AG08395 (cell line): ENCODE measurements at regions not wholly inside any gene's neighbourhood (a gene's known extent, or its start where the extent isn't known, plus 50 kb on each side); places are given as distances from the start of the nearest gene placed in this dataset.

Experiments used
- DNase-seq: peaks from one replicate; pipeline ENCODE4 v3.0.0; 2012; ENCODE audit warnings: mixed read lengths, low spot score

GRCh38 chr20:21033817-21034216, 72.3 kb downstream of the LINC00237 start:
- no peak for DNase-seq

GRCh38 chr20:21031666-21032065, 74.5 kb downstream of the LINC00237 start:
- no peak for DNase-seq

GRCh38 chr20:21029341-21029740, 76.8 kb downstream of the LINC00237 start:
- no peak for DNase-seq

GRCh38 chr20:21028921-21029320, 77.2 kb downstream of the LINC00237 start:
- no peak for DNase-seq

- DNase-seq, result no peak
Observed at GRCh38 chr20:21028436-21028835, 77.7 kb downstream of the LINC00237 start.

GRCh38 chr20:21027569-21027968, 78.6 kb downstream of the LINC00237 start:
- DNase-seq, result no peak

- DNase-seq, result no peak
Observed at GRCh38 chr20:21026951-21027350, 79.2 kb downstream of the LINC00237 start.

GRCh38 chr20:21024420-21024819, 81.7 kb downstream of the LINC00237 start:
- DNase-seq, result no peak

GRCh38 chr20:21022925-21023324, 83.2 kb downstream of the LINC00237 start:
- no peak for DNase-seq

- no peak for DNase-seq
Observed at GRCh38 chr20:21021472-21021790, 84.7 kb downstream of the LINC00237 start.

- no peak for DNase-seq
Observed at GRCh38 chr20:21020659-21021471, 85.3 kb downstream of the LINC00237 start.

- no peak for DNase-seq
Observed at GRCh38 chr20:21019814-21020658, 86.1 kb downstream of the LINC00237 start.

- no peak for DNase-seq
Observed at GRCh38 chr20:21019468-21019813, 86.7 kb downstream of the LINC00237 start.

GRCh38 chr20:21018576-21018975, 87.6 kb downstream of the LINC00237 start:
- no peak for DNase-seq

- no peak for DNase-seq
Observed at GRCh38 chr20:21017528-21018085, 88.6 kb downstream of the LINC00237 start.

GRCh38 chr20:21016751-21017150, 89.4 kb downstream of the LINC00237 start:
- no peak for DNase-seq

GRCh38 chr20:21014528-21014927, 91.6 kb downstream of the LINC00237 start:
- no peak for DNase-seq

GRCh38 chr20:21008951-21009350, 97.2 kb downstream of the LINC00237 start:
- no peak for DNase-seq

- no peak for DNase-seq
Observed at GRCh38 chr20:21006611-21007010, 99.5 kb downstream of the LINC00237 start.

- DNase-seq, result no peak
Observed at GRCh38 chr20:21004386-21005076, 101.6 kb downstream of the LINC00237 start.

- no peak for DNase-seq
Observed at GRCh38 chr20:21003902-21004301, 102.3 kb downstream of the LINC00237 start.

GRCh38 chr20:21002486-21002885, 103.7 kb downstream of the LINC00237 start:
- DNase-seq, result no peak

- DNase-seq, result no peak
Observed at GRCh38 chr20:20993372-20993771, 112.8 kb downstream of the LINC00237 start.
